ENCODE measurements at regions not wholly inside any gene's neighbourhood (a gene's known extent, or its start where the extent isn't known, plus 50 kb on each side); places are given as distances from the start of the nearest gene placed in this dataset.
A peak's percentile ranks its signal among the peaks of the same experiment; 100 is the strongest.

GRCh38 chr1:218642033-218642948 lies 297.2 kb downstream of the TGFB2 start:
- DNase-seq (ENCODE audit: low read depth), result peak; percentile 38

- no peak for DNase-seq (ENCODE audit: low read depth)
These were observed 298.1 kb downstream of the TGFB2 start for GRCh38 chr1:218643281-218643680.

GRCh38 chr1:218643926-218644325 lies 298.8 kb downstream of the TGFB2 start:
- DNase-seq (ENCODE audit: low read depth), result no peak

- no peak for DNase-seq (ENCODE audit: low read depth)
These were observed 301.2 kb downstream of the TGFB2 start for GRCh38 chr1:218646288-218646687.

- DNase-seq (ENCODE audit: low read depth), result no peak
These were observed 311.3 kb downstream of the TGFB2 start for GRCh38 chr1:218656301-218657037.

GRCh38 chr1:218658269-218658668 lies 313.1 kb downstream of the TGFB2 start:
- DNase-seq (ENCODE audit: low read depth), result no peak

GRCh38 chr1:218658899-218659298 lies 313.8 kb downstream of the TGFB2 start:
- DNase-seq (ENCODE audit: low read depth), result no peak

- DNase-seq (ENCODE audit: low read depth), result no peak
These were observed 315.0 kb downstream of the TGFB2 start for GRCh38 chr1:218659911-218660677.

- no peak for DNase-seq (ENCODE audit: low read depth)
These were observed 315.5 kb downstream of the TGFB2 start for GRCh38 chr1:218660678-218661053.

- no peak for DNase-seq (ENCODE audit: low read depth)
These were observed 316.3 kb downstream of the TGFB2 start for GRCh38 chr1:218661411-218661810.

- peak; percentile 64 for DNase-seq (ENCODE audit: low read depth)
These were observed 319.4 kb downstream of the TGFB2 start for GRCh38 chr1:218664385-218665170.

GRCh38 chr1:218665221-218665620 lies 320.1 kb downstream of the TGFB2 start:
- DNase-seq (ENCODE audit: low read depth), result peak; percentile 86

GRCh38 chr1:218666263-218666662 lies 321.1 kb downstream of the TGFB2 start:
- DNase-seq (ENCODE audit: low read depth), result no peak

GRCh38 chr1:218667781-218668516 lies 322.8 kb downstream of the TGFB2 start:
- DNase-seq (ENCODE audit: low read depth), result no peak

GRCh38 chr1:218669431-218669830 lies 324.3 kb downstream of the TGFB2 start:
- no peak for DNase-seq (ENCODE audit: low read depth)

- no peak for DNase-seq (ENCODE audit: low read depth)
These were observed 325.7 kb downstream of the TGFB2 start for GRCh38 chr1:218670875-218671274.

- peak; percentile 59 for DNase-seq (ENCODE audit: low read depth)
These were observed 326.4 kb downstream of the TGFB2 start for GRCh38 chr1:218671573-218671972.

GRCh38 chr1:218673170-218673569 lies 328.0 kb downstream of the TGFB2 start:
- DNase-seq (ENCODE audit: low read depth), result no peak

- peak; percentile 28 for DNase-seq (ENCODE audit: low read depth)
These were observed 329.2 kb downstream of the TGFB2 start for GRCh38 chr1:218674280-218674773.

GRCh38 chr1:218677026-218677425 lies 331.9 kb downstream of the TGFB2 start:
- DNase-seq (ENCODE audit: low read depth), result no peak

- no peak for DNase-seq (ENCODE audit: low read depth)
These were observed 334.3 kb downstream of the TGFB2 start for GRCh38 chr1:218679391-218679790.
